DND-41 (cell line): ENCODE measurements at regions not wholly inside any gene's neighbourhood (a gene's known extent, or its start where the extent isn't known, plus 50 kb on each side); places are given as distances from the start of the nearest gene placed in this dataset.

ENCODE experiments used
- ATAC-seq: fragments of 200-7000 bp; cut with Tn5 transposase; 3 replicates; pipeline ENCODE4 v1.9.1; 2021; ENCODE audit warnings: low read depth; ENCODE audit not compliant: insufficient read depth
- DNase-seq: peaks from one replicate; pipeline ENCODE4 v3.0.0-alpha.2; 2020
- H2AFZ ChIP-seq: 2 replicates; pipeline ENCODE4 v1.6.0; 2012; ENCODE audit warnings: low read depth, low read length
- H3K27ac ChIP-seq: 2 replicates; pipeline ENCODE4 v1.5.1; 2012; ENCODE audit warnings: low read length, inconsistent platforms
- H3K27me3 ChIP-seq: fragments of 200-600 bp; sonication (generic); 2 replicates; pipeline ENCODE4 v1.6.0; 2012; ENCODE audit warnings: low read length, mild to moderate bottlenecking, inconsistent platforms; ENCODE audit not compliant: insufficient read depth, poor library complexity
- H3K36me3 ChIP-seq: 2 replicates; pipeline ENCODE4 v1.5.1; 2012; ENCODE audit warnings: low read length, inconsistent platforms; ENCODE audit not compliant: insufficient read depth
- H3K4me1 ChIP-seq: 2 replicates; pipeline ENCODE4 v1.5.1; 2012; ENCODE audit warnings: mild to moderate bottlenecking, low read length; ENCODE audit not compliant: insufficient read depth
- H3K4me2 ChIP-seq: 2 replicates; pipeline ENCODE4 v1.6.0; 2012; ENCODE audit warnings: mild to moderate bottlenecking, moderate library complexity, low read length, inconsistent platforms; ENCODE audit not compliant: insufficient read depth
- H3K4me3 ChIP-seq, 2 experiments: fragments of 200-600 bp in 1 of 2; shearing (Covaris generic) in 1 of 2; 2 replicates each; pipeline ENCODE4 v1.5.1; 2012 to 2016; ENCODE audit warnings: inconsistent platforms in 2 of 2, low read length in 2 of 2, mild to moderate bottlenecking in 2 of 2, low read depth in 1 of 2, moderate library complexity in 1 of 2
- H3K79me2 ChIP-seq: 2 replicates; pipeline ENCODE4 v1.6.0; 2012; ENCODE audit warnings: low read length, inconsistent platforms; ENCODE audit not compliant: insufficient read depth
- H3K9ac ChIP-seq: 2 replicates; pipeline ENCODE4 v1.6.0; 2012; ENCODE audit warnings: low read depth, mild to moderate bottlenecking, inconsistent platforms, low read length, moderate library complexity
- H3K9me3 ChIP-seq: 2 replicates; pipeline ENCODE4 v1.5.1; 2012; ENCODE audit warnings: low read length, moderate library complexity, mild to moderate bottlenecking, inconsistent platforms; ENCODE audit not compliant: insufficient read depth, severe bottlenecking
- H4K20me1 ChIP-seq: 2 replicates; pipeline ENCODE4 v1.6.0; 2012; ENCODE audit warnings: low read length; ENCODE audit not compliant: insufficient read depth
- EZH2 ChIP-seq: IDR thresholded peaks from 3 replicates; pipeline ENCODE4 v1.6.1; 2012; ENCODE audit warnings: borderline replicate concordance, low read depth, mild to moderate bottlenecking, moderate library complexity, low read length, inconsistent platforms; ENCODE audit not compliant: severe bottlenecking
- TF ChIP-seq, protein P1 (sequence below): IDR thresholded peaks from 2 replicates; pipeline ENCODE4 v1.5.1; 2012; ENCODE audit warnings: borderline replicate concordance, low read length, moderate library complexity, mild to moderate bottlenecking; ENCODE audit not compliant: poor library complexity, severe bottlenecking; ENCODE audit errors: extremely low read depth

DNA sequence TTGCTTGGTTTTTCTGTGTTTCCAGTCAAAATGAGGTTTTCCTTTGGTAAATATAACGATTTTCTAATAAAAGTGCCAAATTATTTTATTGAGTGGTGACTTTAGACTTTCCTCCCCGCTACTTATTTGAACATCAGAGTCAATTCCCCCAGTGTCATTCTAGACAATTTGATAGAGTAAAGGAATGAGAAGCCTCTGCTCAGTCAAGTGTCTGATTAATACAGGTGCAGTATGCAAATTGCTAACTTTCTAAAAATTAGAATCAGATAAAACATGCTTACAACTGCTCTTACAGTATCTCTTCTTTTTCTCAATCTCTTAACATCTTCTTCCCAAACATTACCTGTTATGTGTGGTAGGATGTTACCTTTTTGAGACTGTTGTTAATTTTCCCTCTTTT is 148.7 kb downstream of the CD83 start:
- peaks cover 10% of the 10 kb centered on the region for H3K9me3 ChIP-seq
- H3K4me1 ChIP-seq = peaks cover 21% of the 10 kb centered on the region
- TF ChIP-seq, protein P1, sequence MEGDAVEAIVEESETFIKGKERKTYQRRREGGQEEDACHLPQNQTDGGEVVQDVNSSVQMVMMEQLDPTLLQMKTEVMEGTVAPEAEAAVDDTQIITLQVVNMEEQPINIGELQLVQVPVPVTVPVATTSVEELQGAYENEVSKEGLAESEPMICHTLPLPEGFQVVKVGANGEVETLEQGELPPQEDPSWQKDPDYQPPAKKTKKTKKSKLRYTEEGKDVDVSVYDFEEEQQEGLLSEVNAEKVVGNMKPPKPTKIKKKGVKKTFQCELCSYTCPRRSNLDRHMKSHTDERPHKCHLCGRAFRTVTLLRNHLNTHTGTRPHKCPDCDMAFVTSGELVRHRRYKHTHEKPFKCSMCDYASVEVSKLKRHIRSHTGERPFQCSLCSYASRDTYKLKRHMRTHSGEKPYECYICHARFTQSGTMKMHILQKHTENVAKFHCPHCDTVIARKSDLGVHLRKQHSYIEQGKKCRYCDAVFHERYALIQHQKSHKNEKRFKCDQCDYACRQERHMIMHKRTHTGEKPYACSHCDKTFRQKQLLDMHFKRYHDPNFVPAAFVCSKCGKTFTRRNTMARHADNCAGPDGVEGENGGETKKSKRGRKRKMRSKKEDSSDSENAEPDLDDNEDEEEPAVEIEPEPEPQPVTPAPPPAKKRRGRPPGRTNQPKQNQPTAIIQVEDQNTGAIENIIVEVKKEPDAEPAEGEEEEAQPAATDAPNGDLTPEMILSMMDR = no peak
- no peak for TF ChIP-seq EZH2
- H3K27ac ChIP-seq = no peak overlapping the region
- H3K79me2 ChIP-seq = no peaks in the 10 kb centered on the region
- no peaks in the 10 kb centered on the region for H3K27me3 ChIP-seq
- no peak overlapping the region for H3K4me2 ChIP-seq
- no peaks in the 10 kb centered on the region for H4K20me1 ChIP-seq
- no peak for ATAC-seq
- no peak overlapping the region for H3K4me3 ChIP-seq
- no peaks in the 10 kb centered on the region for H3K36me3 ChIP-seq
- no peak overlapping the region for H2AFZ ChIP-seq
- H3K9ac ChIP-seq = no peak overlapping the region
- no peak for DNase-seq

DNA sequence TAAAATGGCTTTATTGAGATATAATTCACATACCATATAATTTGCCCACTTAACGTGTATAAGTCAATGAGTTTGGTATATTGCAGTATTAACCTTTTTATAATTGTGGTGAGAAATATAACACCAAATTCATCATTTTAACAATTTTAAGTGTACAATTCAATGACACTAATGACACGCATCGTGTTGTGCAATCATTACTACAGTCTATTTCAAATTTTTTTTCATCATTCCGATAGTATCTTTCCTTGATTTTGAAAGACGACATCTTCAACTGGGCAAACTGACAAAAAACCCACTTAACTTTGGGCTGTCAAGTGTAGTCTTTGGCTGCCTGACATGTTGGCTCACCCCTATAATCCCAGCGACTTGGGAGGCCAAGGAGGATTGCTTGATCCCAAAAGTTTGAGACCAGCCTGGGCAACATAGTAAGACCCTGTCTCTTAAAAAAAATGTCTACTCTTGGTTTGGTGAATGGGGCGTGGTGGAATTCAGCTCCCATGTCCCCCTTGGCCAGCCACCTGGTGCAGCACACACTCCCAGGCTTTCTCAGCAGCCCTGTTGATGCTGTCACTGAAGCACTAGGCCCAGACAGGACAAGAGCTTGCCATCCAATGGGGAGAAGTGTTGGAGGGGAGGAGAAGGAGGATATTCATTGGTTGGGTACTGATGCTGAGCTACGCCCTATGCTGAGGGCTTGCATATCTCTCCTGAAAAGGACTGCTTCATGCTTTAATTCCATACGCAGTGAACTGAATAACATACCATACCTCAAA is 150.5 kb downstream of the CD83 start:
- Histone ChIP-seq H2AFZ (no peak overlapping the region), H3K9ac (no peak overlapping the region), H3K27me3 (no peaks in the 10 kb centered on the region), H3K27ac (no peak overlapping the region), H3K4me2 (no peak overlapping the region), H3K79me2 (no peaks in the 10 kb centered on the region), H4K20me1 (no peaks in the 10 kb centered on the region), H3K9me3 (peaks cover 16% of the 10 kb centered on the region), H3K36me3 (no peaks in the 10 kb centered on the region), H3K4me1 (peaks cover 24% of the 10 kb centered on the region), H3K4me3 (no peak overlapping the region)
- ATAC-seq (no peak), DNase-seq (no peak)
- TF ChIP-seq, protein P1 = no peak
- TF ChIP-seq EZH2 = no peak

DNA sequence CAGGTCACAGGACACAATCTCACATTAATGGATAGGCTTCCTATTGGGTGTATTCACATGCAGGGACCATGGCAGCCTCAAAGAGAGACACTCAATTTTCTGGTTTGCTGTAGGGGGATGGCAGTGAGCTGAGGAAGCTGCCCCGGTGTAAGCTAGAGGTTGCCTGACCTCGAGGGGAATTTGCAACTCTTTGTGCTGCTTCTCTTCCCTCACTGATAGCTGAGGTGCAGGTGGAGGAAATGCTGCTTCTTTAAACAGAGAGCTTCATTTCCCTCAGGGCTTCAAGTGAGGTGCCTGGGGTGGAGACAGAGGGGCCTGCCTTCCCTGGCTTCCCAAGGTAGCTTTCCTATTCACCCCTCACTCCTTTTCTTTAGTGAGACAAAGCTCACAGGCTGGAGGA is 151.9 kb downstream of the CD83 start:
- TF ChIP-seq EZH2 = no peak
- TF ChIP-seq, protein P1 = no peak
- H3K4me2 ChIP-seq = no peak overlapping the region
- H3K4me3 ChIP-seq = no peak overlapping the region
- H4K20me1 ChIP-seq = no peaks in the 10 kb centered on the region
- no peaks in the 10 kb centered on the region for H3K79me2 ChIP-seq
- DNase-seq (peak; percentile 36), ATAC-seq (peak; percentile 52)
- H3K27ac ChIP-seq = peak overlapping the region; percentile 52
- H3K9ac ChIP-seq = no peak overlapping the region
- H2AFZ ChIP-seq = peak overlapping the region; percentile 27; the same call in 1 of the 2 replicates
- peaks cover 7% of the 10 kb centered on the region for H3K9me3 ChIP-seq
- H3K4me1 ChIP-seq = peaks cover 25% of the 10 kb centered on the region
- H3K36me3 ChIP-seq = no peaks in the 10 kb centered on the region
- no peaks in the 10 kb centered on the region for H3K27me3 ChIP-seq
